22Rv1 (cell line): ENCODE measurements at regions not wholly inside any gene's neighbourhood (a gene's known extent, or its start where the extent isn't known, plus 50 kb on each side); places are given as distances from the start of the nearest gene placed in this dataset.

Experiments
- ZFX ChIP-seq: fragments of 450-650 bp; IDR thresholded peaks from 2 replicates; pipeline ENCODE4 v1.6.1; 2017; ENCODE audit warnings: antibody characterized with exemption, borderline replicate concordance
- TF ChIP-seq, protein P1 (sequence below): fragments of 450-650 bp; IDR thresholded peaks from 2 replicates; pipeline ENCODE4 v1.5.1; 2017; ENCODE audit warnings: mild to moderate bottlenecking

DNA sequence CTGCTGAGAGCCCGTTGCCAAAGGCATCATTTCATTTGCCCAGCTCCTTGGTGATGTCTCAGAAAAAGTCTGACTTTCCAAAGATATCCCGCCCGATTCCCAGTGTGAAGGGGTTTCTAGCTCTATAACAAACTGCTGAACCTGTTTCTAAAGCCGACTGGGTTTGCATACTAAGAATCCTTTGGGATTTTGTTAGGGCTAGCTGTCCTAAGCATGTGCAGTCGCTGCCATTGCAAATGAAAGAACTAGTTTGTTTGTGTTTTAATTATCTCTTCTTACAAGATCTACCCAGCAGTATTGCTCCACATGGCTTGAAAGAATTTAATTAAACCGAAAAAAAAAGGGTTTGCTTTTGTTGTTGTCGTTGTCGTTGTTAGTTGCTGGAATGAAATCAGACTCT is 476.6 kb downstream of the GATA3 start:
- TF ChIP-seq, protein P1, sequence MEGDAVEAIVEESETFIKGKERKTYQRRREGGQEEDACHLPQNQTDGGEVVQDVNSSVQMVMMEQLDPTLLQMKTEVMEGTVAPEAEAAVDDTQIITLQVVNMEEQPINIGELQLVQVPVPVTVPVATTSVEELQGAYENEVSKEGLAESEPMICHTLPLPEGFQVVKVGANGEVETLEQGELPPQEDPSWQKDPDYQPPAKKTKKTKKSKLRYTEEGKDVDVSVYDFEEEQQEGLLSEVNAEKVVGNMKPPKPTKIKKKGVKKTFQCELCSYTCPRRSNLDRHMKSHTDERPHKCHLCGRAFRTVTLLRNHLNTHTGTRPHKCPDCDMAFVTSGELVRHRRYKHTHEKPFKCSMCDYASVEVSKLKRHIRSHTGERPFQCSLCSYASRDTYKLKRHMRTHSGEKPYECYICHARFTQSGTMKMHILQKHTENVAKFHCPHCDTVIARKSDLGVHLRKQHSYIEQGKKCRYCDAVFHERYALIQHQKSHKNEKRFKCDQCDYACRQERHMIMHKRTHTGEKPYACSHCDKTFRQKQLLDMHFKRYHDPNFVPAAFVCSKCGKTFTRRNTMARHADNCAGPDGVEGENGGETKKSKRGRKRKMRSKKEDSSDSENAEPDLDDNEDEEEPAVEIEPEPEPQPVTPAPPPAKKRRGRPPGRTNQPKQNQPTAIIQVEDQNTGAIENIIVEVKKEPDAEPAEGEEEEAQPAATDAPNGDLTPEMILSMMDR = no peak
- TF ChIP-seq ZFX = no peak
